Activated gamma-delta T cell treated with anti-CD3 and anti-CD28 coated beads, Interleukin-2, amount 50 U/mL, for 16 hours (primary cell): ENCODE measurements at regions not wholly inside any gene's neighbourhood (a gene's known extent, or its start where the extent isn't known, plus 50 kb on each side); places are given as distances from the start of the nearest gene placed in this dataset.
A peak's percentile ranks its signal among the peaks of the same experiment; 100 is the strongest.

Experiments
- DNase-seq: peaks from one replicate; pipeline ENCODE4 v3.0.0-alpha.2; 2020; ENCODE audit warnings: low read depth

DNA sequence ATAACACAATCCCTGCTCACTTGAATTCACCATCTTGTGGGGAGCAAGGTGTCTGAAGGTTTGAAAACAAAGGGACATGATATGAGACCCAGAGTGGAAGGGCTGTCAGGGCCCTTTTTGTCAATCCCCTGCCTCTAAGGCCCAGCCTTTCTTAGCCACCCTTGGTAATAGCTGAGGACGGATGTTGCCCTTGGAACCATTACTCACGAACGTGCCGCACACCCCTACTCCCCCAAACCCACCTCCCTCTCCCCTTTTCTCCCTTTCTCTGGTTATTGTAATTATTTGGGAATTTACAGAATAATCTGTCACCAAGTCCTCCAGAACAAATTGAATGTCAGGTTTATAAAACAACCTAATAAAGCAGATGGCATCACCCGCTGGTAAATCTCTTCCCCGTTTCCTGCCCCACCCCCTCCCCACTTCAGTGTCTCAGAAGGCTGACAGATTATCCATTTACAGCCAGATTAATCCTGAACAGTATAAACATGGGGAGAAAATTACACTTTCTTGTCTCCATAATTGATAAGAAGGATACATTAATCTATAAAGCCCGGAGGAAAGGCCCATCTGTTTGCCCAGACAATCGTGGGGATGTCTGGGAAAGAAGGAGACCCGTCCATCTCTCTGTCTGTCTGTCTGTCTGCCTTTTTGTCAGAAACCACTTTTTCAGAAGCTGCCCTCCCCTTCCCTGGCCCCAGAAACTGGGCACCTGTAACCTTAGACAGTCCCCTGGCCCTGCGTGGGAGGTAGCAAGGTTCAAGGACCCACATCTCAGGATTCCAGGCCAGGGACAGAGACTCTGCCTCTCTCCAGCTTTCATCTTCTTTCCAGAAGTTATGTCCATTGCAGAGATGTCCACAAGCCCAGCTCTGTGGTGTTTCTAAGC is 60.6 kb upstream of the CD34 start:
- no peak for DNase-seq

GRCh38 chr1:207970329-207971233 is 59.7 kb upstream of the CD34 start:
- DNase-seq: no peak

DNA sequence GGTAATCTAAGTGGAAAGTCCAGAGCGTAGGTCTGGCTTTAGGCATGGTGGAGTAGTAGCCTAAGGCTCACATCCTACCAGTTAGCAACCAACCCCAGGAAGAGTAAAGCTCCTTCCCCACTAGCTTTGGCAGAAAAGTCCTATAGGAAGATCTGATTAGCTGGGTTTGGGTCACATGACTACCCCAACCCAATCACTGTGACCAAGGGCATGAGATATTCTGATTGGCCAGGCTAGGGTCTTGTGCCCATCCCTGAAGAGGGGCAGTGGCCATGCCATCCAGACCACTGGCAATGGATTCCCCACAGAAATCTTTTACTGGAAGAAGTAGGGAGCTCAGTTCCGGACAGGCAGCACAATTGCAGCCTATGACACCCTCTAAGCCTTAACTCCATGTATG is 58.6 kb upstream of the CD34 start:
- DNase-seq: no peak

GRCh38 chr1:207968521-207969009 is 57.6 kb upstream of the CD34 start:
- no peak for DNase-seq

DNA sequence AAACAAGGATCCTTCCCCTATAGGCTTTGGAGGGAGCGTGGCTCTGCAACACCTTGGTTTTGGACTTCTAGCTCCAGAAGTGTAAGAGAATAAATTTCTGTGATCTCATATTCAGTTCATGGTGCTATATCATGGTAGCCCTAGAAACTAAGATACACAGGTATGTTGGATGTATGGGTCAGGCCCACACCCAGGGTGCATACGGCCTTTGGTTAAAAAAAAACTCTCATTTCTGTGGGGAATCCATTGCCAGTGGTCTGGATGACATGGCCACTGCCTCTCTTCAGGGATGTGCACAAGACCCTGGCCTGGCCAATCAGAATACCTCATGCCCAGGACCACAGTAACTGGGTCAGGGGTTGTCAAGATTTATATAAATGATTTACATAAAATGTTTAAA is 56.8 kb upstream of the CD34 start:
- DNase-seq: no peak

DNA sequence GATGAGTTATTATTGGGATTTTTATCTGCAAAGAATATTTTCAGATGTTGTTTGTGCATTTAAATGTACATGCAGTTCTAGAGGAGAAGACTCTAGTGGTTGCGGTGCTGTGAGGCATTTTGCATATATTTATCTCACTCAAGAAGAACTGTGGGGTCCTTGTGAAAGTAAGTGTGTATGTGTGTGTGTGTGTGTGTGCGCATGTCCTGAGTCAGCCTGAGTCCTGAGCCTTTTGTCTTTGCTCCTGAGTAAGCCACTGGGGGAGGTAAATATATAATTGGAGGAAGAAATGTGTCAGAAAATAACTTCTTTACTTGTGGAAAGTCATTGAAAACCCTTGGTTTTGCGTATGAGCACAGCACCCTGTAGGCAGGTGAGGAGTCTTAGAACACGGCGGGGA is 55.6 kb upstream of the CD34 start:
- no peak for DNase-seq

DNA sequence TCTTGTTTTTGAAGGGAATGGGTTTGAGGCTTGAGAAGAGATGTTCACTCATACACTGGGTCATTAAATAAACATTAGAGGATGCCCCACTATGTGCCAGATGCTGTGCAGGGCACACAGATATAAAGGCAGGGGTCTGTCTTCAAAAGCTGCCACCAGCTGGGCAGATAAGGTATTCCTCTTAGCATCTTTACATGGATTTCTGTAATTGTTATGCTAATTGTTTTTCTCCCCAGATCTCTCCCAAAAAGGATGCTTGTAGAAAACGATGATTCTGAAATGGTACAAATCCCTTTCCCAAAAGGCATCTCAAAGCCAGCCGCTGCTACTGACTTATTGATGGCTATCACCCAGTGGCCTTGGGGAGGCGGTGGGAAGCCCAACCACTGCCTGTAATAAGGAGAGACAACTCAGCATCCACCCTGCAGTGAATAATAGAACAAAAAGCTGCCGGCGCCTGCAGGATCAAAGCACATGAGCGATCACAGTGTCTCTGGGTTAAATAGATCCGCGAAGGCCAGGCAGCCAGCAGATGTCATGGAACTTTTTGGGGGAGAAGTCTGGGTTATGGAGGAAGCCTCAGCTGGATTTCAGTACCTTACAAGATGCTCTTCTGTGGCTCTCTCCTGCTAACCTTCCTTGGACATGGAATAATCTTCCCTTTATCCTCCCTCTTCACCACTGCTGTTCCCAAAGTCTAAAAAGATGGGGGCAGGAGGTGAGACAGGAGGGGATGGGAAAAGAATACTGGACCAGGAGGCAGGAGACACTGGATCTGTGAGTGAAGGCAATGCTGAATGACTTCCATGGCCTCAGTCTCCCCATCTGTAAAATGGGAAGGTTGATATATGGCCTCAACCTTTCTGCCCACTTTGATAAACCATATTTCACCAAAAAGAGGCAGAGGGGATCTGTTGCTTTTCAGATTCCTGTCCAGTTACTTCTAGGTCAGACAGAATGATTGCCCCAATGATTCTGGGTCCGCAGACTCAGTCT is 54.8 kb upstream of the CD34 start:
- DNase-seq: no peak

GRCh38 chr1:207964195-207964966 is 53.5 kb upstream of the CD34 start:
- DNase-seq: no peak

DNA sequence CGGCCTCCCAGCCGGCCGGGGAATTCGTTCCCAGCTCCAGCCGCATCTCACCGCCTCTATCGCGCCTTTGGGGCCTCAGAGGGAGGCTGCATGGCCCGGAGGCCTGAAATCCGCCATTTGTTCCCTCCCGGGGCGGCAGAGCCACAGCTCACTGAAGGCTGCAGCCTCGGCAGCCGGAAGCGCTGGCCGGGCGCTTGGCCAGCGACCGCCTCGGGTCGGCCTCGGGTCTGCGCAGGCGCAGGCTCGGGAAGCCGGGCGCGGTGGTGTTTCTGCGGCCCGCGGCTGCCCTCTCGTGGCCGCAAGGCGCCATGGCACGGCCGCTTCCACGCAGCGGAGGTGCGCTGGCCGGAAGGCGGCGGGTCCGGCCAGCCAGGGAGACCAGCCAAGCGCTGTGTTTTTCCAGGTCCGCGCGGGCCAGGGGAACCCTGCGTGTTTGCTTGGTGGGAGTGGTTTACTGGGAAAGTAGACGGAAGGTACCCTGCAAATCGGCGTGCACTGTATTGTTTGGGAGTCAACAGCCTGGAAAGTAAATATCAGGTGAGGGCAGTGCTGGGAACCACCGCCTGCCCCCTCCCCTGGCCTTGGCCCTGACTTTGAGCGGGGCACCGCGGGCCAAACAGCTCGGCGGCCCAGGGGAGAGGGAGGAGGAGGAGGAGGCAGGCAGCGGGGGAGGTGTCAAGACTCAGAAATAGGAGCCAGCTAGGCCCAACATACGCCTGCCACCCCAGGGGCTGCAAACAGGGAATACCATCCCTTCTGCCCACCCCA is 52.7 kb upstream of the CD34 start:
- peak; percentile 68 for DNase-seq

- DNase-seq: no peak
These were observed 51.9 kb upstream of the CD34 start for GRCh38 chr1:207962716-207963426.
